ENCODE measurements at regions not wholly inside any gene's neighbourhood (a gene's known extent, or its start where the extent isn't known, plus 50 kb on each side); places are given as distances from the start of the nearest gene placed in this dataset.
A peak's percentile ranks its signal among the peaks of the same experiment; 100 is the strongest.

DNA sequence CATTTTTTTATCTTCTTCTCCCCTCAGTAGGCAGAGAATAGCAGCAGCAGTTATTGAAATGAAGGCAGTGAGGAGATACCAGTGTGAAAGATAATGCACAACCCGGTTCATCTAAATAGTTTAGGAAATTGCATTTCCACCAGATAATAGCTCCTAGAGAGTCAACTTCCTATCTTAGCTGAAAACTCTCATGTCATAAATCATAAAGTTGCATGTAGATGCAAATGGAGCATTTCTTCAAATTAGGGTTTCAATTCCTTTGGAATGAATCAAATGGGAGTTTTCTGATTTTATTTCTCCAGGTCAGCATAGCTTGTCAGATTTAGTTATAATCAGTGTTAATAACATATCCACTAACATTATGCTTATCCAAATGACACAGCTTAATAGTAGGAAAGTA is 335.3 kb downstream of the CNTNAP4 start:
- H3K4me3 ChIP-seq (ENCODE audit: low read length): no peak overlapping the region
- WGBS (ENCODE audit: insufficient coverage, low lambda C conversion rate): no CpG with 5 or more reads among the region's 1 CpG
- no peaks in the 10 kb centered on the region for H3K27me3 ChIP-seq (ENCODE audit: control insufficient read depth, insufficient read depth, low read length)
- H3K9me3 ChIP-seq (ENCODE audit: control insufficient read depth, low read depth, low read length): no peaks in the 10 kb centered on the region
- no peak overlapping the region for H3K27ac ChIP-seq (ENCODE audit: low read length)
- H3K4me1 ChIP-seq (ENCODE audit: control insufficient read depth, insufficient read depth, low read length): no peaks in the 10 kb centered on the region
- no peaks in the 10 kb centered on the region for H3K36me3 ChIP-seq (ENCODE audit: control insufficient read depth, insufficient read depth, low read length)
- no peak for DNase-seq

DNA sequence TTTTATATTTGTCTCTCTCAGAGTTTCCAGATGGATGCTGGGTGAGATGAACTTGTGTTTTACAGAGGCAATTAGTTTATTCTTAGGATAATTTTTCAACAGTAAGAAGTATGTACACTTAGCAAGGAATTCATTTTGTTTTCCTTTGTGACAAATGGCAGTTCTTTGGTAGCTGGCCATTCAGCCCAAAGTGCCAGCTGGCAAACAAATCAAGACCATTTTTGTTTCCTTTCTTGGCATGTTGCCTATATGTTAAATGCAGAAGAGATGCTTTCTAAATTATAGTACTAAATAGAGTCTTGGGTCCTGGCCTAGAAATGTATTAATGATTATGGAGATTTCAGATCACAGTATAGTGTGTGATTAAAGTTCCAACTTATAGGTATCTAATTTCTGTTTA is 337.1 kb downstream of the CNTNAP4 start:
- H3K36me3 ChIP-seq (ENCODE audit: control insufficient read depth, insufficient read depth, low read length): no peaks in the 10 kb centered on the region
- no peaks in the 10 kb centered on the region for H3K9me3 ChIP-seq (ENCODE audit: control insufficient read depth, low read depth, low read length)
- no peaks in the 10 kb centered on the region for H3K27me3 ChIP-seq (ENCODE audit: control insufficient read depth, insufficient read depth, low read length)
- no peak overlapping the region for H3K4me3 ChIP-seq (ENCODE audit: low read length)
- H3K27ac ChIP-seq (ENCODE audit: low read length): no peak overlapping the region
- no peaks in the 10 kb centered on the region for H3K4me1 ChIP-seq (ENCODE audit: control insufficient read depth, insufficient read depth, low read length)
- DNase-seq: no peak

DNA sequence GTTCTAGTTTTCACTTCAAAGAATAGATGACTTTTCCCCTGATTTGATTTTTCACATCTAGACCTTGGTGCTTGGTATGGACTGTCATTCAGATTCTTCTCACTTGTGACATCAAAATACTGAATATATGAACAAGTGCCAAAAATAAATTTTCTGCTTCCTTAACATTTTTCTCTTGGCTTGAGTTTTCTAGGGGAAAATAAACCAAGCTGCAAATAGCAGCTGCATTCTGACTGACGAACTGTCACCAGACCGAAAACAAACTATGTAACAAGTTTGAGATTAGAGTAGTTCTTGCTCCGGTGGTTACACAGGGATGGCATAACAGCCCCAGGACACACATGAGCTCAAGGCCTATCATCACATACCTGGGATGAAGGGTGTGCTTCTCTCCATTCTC is 345.7 kb downstream of the CNTNAP4 start:
- Histone ChIP-seq H3K4me1 (ENCODE audit: control insufficient read depth, insufficient read depth, low read length) (no peaks in the 10 kb centered on the region), H3K27ac (ENCODE audit: low read length) (no peak overlapping the region), H3K9me3 (ENCODE audit: control insufficient read depth, low read depth, low read length) (no peaks in the 10 kb centered on the region), H3K36me3 (ENCODE audit: control insufficient read depth, insufficient read depth, low read length) (no peaks in the 10 kb centered on the region), H3K4me3 (ENCODE audit: low read length) (no peak overlapping the region), H3K27me3 (ENCODE audit: control insufficient read depth, insufficient read depth, low read length) (no peaks in the 10 kb centered on the region)
- no CpG with 5 or more reads among the region's 3 CpGs for WGBS (ENCODE audit: insufficient coverage, low lambda C conversion rate)
- DNase-seq: no peak

DNA sequence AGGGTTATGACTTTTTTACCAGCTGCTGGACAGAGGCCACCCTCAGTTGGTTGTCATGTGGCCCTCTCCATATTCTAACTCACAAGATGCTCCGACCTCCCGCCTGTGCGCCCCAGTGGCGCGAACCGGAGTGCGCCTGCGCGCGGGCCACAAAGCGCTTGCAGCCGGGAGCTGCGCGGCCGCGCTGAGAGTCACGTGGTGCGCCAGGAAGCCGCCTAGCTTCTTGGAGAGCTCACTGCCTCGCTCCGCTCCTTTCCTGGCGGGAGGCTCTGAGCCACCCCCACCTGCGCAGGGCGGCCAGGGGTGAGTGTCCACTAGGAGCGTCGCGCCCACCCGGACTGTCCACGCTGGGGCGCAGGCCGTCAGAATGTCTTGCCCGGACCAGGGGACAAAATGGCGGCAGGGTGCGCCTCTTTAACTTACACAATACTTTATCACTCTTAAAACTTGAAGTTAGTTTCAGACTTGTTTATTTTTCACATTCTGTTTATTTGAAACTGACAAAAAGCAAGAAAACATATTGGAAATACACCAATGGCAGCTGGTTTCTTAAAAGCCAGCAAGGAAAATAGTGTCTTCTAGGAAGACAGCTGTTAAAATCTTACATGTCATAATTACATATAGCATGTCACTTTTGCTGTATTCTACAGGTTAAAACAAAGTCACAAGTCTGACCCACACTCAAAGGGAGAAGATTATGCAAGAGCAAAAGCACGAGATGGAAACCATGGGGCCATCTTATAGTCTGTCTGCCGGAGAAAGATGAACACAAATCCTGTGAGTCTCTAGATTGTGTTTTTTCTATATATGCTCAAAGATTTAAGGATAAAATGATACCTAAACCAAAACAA is 357.9 kb downstream of the CNTNAP4 start:
- Histone ChIP-seq H3K36me3 (ENCODE audit: control insufficient read depth, insufficient read depth, low read length) (no peaks in the 10 kb centered on the region), H3K9me3 (ENCODE audit: control insufficient read depth, low read depth, low read length) (peaks cover 10% of the 10 kb centered on the region), H3K4me1 (ENCODE audit: control insufficient read depth, insufficient read depth, low read length) (no peaks in the 10 kb centered on the region), H3K27me3 (ENCODE audit: control insufficient read depth, insufficient read depth, low read length) (no peaks in the 10 kb centered on the region), H3K4me3 (ENCODE audit: low read length) (peak overlapping the region; percentile 13), H3K27ac (ENCODE audit: low read length) (no peak overlapping the region)
- 67% methylated on average over 3 of the region's 36 CpGs for WGBS (ENCODE audit: insufficient coverage, low lambda C conversion rate)
- DNase-seq: no peak

DNA sequence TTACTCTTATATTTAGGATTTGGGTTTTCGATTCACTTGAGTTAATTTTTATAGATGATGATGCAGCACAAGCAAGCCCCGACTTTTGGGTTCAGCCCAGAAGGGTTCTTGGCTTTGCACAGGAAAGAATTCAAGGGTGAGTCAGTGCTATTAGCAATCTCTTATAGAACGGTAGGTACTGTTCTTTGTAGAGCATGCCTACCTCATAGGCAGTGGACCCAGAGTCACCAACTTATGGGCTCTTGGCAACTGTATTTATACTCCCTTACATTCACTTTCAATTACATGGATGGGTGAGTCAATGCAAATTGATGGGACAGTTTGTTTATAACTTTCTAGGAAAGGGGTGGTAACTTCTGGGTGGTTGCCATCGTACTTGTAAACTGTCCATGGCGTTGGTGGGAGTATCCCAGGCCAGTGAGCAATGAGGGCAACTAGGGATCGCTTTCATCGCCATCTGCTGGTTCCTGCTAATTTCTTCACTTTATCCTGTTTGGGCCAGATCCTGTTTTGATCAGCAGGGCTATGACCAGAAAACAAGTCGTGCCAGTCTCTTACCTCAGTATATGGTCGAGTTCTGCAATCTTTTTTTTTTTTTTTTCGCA is 362.6 kb downstream of the CNTNAP4 start:
- Histone ChIP-seq H3K4me1 (ENCODE audit: control insufficient read depth, insufficient read depth, low read length) (no peaks in the 10 kb centered on the region), H3K9me3 (ENCODE audit: control insufficient read depth, low read depth, low read length) (peaks cover 3% of the 10 kb centered on the region), H3K27ac (ENCODE audit: low read length) (no peak overlapping the region), H3K27me3 (ENCODE audit: control insufficient read depth, insufficient read depth, low read length) (no peaks in the 10 kb centered on the region), H3K36me3 (ENCODE audit: control insufficient read depth, insufficient read depth, low read length) (no peaks in the 10 kb centered on the region), H3K4me3 (ENCODE audit: low read length) (no peak overlapping the region)
- DNase-seq: peak; percentile 4 to 29
- WGBS (ENCODE audit: insufficient coverage, low lambda C conversion rate): 36% methylated on average over 3 of the region's 10 CpGs

DNA sequence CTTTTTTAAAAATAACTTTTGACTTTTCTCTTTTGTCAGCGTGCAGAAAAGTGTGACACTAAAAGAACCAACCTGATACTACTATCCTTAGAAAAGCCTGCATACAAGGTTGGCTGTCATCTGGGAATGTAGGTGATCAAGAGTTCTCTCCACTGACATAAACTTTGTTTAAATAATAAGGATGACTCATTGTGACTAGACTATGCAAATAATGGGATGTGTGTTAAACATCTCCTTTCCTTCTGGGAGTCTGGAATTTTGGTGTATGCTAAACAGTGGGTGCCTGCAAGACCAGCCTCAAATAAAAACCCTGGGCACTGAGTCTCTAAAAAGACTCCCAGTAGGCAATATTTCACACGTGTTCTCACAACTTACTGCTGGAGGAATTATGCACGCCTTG is 373.4 kb downstream of the CNTNAP4 start:
- Histone ChIP-seq H3K4me3 (ENCODE audit: low read length) (no peak overlapping the region), H3K4me1 (ENCODE audit: control insufficient read depth, insufficient read depth, low read length) (no peaks in the 10 kb centered on the region), H3K27ac (ENCODE audit: low read length) (no peak overlapping the region), H3K27me3 (ENCODE audit: control insufficient read depth, insufficient read depth, low read length) (no peaks in the 10 kb centered on the region), H3K36me3 (ENCODE audit: control insufficient read depth, insufficient read depth, low read length) (no peaks in the 10 kb centered on the region), H3K9me3 (ENCODE audit: control insufficient read depth, low read depth, low read length) (no peaks in the 10 kb centered on the region)
- no peak for DNase-seq
- WGBS (ENCODE audit: insufficient coverage, low lambda C conversion rate): no CpG with 5 or more reads among the region's 3 CpGs

DNA sequence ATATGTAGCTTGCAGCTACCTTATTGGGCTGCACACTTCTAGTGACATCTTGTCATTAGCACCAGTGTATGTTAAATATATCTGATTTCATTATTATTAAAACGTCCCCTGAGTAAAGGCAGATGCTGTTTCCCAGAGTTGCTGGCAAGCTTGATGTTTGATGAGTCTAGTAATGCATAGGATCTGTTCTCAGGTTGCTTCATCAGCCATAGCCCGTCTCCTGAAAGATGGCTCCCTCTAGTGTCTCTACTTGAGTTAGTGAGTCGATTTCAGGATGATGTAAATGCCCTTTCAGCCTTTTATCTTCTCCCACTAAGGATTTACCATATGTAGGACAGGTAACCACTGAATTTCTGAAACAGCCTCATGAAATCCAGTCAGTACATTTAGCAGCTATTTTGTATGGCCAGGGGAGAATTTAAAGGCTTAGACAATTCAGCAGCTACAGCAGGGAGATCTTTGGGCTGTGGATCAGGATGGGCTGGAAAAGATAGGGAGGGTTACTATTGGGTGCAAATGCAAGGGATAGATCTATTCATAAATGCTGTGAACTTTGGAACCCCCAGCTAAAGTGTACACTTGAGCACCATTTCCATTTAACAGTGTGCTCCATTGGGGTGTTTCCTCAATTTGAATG is 376.3 kb downstream of the CNTNAP4 start:
- Histone ChIP-seq H3K4me1 (ENCODE audit: control insufficient read depth, insufficient read depth, low read length) (no peaks in the 10 kb centered on the region), H3K36me3 (ENCODE audit: control insufficient read depth, insufficient read depth, low read length) (no peaks in the 10 kb centered on the region), H3K9me3 (ENCODE audit: control insufficient read depth, low read depth, low read length) (no peaks in the 10 kb centered on the region), H3K27me3 (ENCODE audit: control insufficient read depth, insufficient read depth, low read length) (no peaks in the 10 kb centered on the region), H3K4me3 (ENCODE audit: low read length) (no peak overlapping the region), H3K27ac (ENCODE audit: low read length) (no peak overlapping the region)
- WGBS (ENCODE audit: insufficient coverage, low lambda C conversion rate): no CpG with 5 or more reads among the region's 3 CpGs
- peak; percentile 42 to 49 for DNase-seq

DNA sequence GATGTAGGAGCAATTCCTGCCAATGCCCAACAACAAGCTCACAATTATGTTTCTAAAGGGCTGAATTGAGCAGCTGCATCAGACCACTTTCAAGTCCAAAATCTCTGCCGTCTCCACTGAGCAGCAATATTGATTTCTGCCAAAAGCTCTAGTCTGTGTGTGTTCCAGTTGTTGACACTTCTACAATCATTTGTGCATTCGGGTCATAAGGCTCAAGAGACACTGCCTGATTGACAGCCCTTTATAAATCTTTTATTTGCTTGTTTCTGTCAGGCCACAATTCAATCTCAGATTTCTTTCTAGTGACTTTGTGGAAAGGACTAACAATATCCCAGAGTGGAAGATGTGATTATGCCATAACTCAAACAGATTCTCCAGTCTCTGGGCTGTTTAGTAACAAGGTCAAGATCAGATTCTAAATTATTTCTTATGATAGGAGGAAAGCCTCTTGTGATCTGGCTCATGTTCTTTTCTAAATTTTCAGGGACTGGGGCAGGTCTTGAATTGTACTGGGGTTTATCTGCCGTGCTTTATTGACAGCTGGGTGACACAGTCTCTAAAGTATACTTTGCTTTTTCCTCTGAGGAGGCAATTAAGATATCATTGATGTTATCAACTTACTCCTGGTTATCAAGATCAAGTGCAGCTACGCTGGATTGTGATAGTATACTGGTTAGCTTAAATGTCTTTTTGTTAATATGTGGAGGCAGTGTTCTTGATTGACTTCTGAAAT is 377.1 kb downstream of the CNTNAP4 start:
- WGBS (ENCODE audit: insufficient coverage, low lambda C conversion rate): no CpG with 5 or more reads among the region's 4 CpGs
- no peak overlapping the region for H3K27ac ChIP-seq (ENCODE audit: low read length)
- no peaks in the 10 kb centered on the region for H3K36me3 ChIP-seq (ENCODE audit: control insufficient read depth, insufficient read depth, low read length)
- no peak for DNase-seq
- no peaks in the 10 kb centered on the region for H3K27me3 ChIP-seq (ENCODE audit: control insufficient read depth, insufficient read depth, low read length)
- H3K9me3 ChIP-seq (ENCODE audit: control insufficient read depth, low read depth, low read length): no peaks in the 10 kb centered on the region
- H3K4me1 ChIP-seq (ENCODE audit: control insufficient read depth, insufficient read depth, low read length): no peaks in the 10 kb centered on the region
- H3K4me3 ChIP-seq (ENCODE audit: low read length): no peak overlapping the region

DNA sequence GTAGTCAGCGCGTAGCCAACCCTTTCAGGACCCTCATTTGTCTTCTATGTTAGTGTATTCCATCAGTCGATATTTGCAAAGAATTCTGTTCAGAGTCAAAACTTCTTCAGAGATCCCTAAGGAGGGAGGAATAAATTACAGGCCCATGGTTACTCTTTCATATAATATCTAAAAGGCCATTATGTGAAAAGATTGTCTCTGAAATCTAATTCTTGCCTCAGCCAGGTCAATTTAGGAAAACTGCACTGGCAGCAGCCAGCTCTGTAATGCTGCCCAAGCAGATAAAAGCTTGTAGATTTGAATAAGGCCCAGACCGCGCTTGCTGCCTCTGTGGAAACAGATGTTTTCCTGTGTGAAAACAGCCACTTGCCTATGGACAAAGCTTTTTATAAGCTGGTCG is 379.8 kb downstream of the CNTNAP4 start:
- 80% methylated on average over 2 of the region's 6 CpGs for WGBS (ENCODE audit: insufficient coverage, low lambda C conversion rate)
- H3K27me3 ChIP-seq (ENCODE audit: control insufficient read depth, insufficient read depth, low read length): no peaks in the 10 kb centered on the region
- no peaks in the 10 kb centered on the region for H3K9me3 ChIP-seq (ENCODE audit: control insufficient read depth, low read depth, low read length)
- H3K4me3 ChIP-seq (ENCODE audit: low read length): no peak overlapping the region
- H3K36me3 ChIP-seq (ENCODE audit: control insufficient read depth, insufficient read depth, low read length): no peaks in the 10 kb centered on the region
- no peaks in the 10 kb centered on the region for H3K4me1 ChIP-seq (ENCODE audit: control insufficient read depth, insufficient read depth, low read length)
- H3K27ac ChIP-seq (ENCODE audit: low read length): no peak overlapping the region
- DNase-seq: no peak

DNA sequence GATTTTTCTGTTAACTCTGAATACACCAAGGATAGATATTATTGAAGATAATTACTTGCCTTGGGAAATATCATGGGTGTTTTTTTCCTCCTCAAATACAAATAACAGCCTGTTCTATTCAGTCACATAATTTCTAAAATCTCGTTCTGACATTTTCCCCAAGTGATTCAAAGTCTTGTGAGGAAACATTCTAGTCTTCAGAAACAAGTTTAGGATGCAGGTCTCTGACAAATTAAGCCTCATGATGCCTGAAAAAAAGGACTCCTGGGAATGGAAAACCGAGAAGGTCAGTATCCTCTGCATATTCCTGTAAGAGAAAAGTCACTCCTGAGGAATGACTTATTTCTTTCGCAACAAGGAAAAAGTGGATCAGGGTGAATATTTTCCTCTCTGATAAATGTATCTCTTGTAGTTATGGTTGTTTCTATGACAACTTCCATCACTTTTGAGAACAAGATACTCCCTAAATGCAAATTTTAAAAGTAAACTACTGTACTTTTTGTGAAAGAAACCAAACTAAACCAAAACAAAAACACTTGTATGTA is 384.6 kb downstream of the CNTNAP4 start:
- Histone ChIP-seq H3K27ac (ENCODE audit: low read length) (no peak overlapping the region), H3K36me3 (ENCODE audit: control insufficient read depth, insufficient read depth, low read length) (no peaks in the 10 kb centered on the region), H3K27me3 (ENCODE audit: control insufficient read depth, insufficient read depth, low read length) (no peaks in the 10 kb centered on the region), H3K4me1 (ENCODE audit: control insufficient read depth, insufficient read depth, low read length) (no peaks in the 10 kb centered on the region), H3K4me3 (ENCODE audit: low read length) (no peak overlapping the region), H3K9me3 (ENCODE audit: control insufficient read depth, low read depth, low read length) (no peaks in the 10 kb centered on the region)
- WGBS (ENCODE audit: insufficient coverage, low lambda C conversion rate): no CpG with 5 or more reads among the region's 3 CpGs
- DNase-seq: no peak

All from large intestine (tissue), 3 donors.